ENCODE measurements at regions not wholly inside any gene's neighbourhood (a gene's known extent, or its start where the extent isn't known, plus 50 kb on each side); places are given as distances from the start of the nearest gene placed in this dataset.

DNA sequence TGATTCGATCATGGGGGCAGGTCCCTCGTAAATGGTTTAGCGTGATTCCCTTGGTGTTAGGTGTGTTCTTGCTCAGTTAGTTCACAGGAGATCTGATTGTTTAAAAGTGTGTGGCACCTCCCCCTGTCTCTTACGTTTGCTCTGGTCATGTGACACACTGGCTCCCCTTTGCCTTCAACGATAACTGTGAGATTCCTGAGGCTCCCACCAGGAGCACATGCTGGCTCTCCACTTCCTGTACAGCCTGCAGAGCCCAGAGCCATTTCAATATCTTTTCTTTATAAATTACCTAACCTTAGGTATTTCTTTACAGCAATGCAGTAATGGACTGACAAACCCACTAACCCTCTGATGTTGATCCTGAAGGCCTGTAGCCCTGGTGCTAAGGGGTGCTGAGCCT, 141.9 kb downstream of the FCRL5 start:
- 100% methylated on average over 3 of the region's 5 CpGs for WGBS (ENCODE audit: insufficient coverage, low lambda C conversion rate)
- Histone ChIP-seq H3K4me1 (ENCODE audit: control insufficient read depth, insufficient read depth, low read length) (no peaks in the 10 kb centered on the region), H3K27ac (ENCODE audit: low read length) (no peak overlapping the region), H3K27me3 (ENCODE audit: control insufficient read depth, insufficient read depth, low read length) (no peaks in the 10 kb centered on the region), H3K36me3 (ENCODE audit: control insufficient read depth, insufficient read depth, low read length) (no peaks in the 10 kb centered on the region), H3K4me3 (ENCODE audit: low read length) (no peak overlapping the region), H3K9me3 (ENCODE audit: control insufficient read depth, low read depth, low read length) (no peaks in the 10 kb centered on the region)
- DNase-seq, result no peak

DNA sequence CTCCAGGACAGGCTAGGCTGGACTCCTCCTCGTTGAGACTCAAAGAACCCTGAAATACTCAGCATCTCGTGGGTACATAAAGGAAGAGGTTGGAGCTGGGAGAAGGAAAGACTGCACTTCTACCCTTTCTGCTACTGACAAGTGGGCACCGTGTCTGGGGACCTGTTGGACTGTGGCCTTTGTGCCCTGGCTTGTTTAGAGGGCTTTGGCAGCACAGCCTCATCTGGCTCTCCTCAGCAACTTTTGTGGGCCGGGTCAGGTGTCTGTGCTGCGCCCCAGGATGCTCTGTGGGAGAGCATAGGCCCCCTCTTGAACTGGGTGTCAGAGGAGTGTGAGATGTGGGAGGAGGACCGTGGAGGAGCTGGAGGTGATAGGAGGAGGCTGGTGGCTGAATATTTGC, 142.4 kb downstream of the FCRL5 start:
- no peak for DNase-seq
- no CpG with 5 or more reads among the region's 6 CpGs for WGBS (ENCODE audit: insufficient coverage, low lambda C conversion rate)
- Histone ChIP-seq H3K9me3 (ENCODE audit: control insufficient read depth, low read depth, low read length) (no peaks in the 10 kb centered on the region), H3K27ac (ENCODE audit: low read length) (no peak overlapping the region), H3K4me3 (ENCODE audit: low read length) (no peak overlapping the region), H3K4me1 (ENCODE audit: control insufficient read depth, insufficient read depth, low read length) (no peaks in the 10 kb centered on the region), H3K27me3 (ENCODE audit: control insufficient read depth, insufficient read depth, low read length) (no peaks in the 10 kb centered on the region), H3K36me3 (ENCODE audit: control insufficient read depth, insufficient read depth, low read length) (no peaks in the 10 kb centered on the region)

DNA sequence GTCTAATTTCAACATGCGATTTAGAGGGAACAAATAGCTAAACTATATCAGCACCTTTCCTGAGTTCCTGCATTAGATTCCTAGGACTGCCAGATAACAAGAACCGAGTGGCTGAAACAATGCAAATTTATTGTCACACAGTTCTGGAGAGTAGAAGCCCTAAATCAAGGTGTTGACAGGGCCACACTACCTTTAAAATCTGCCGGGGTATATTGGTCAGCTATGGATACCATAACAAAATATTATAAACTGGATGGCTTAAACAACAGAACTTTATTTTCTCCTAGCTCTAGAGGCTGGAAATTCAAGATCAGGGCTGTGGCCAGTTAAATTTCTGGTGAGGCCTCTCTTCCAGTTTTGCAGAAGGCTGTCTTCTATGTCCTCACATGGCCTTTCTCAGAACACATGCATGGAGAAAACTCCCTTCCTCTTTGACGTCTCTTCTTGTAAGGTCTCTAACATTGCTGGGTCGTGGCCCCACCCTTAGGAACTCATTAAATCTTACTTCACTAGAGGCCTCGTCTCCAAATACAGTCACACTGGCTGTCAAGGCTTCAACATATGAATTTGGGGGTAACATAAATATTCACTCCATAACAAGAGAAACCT, 144.3 kb downstream of the FCRL5 start:
- Histone ChIP-seq H3K4me3 (ENCODE audit: low read length) (no peak overlapping the region), H3K27me3 (ENCODE audit: control insufficient read depth, insufficient read depth, low read length) (no peaks in the 10 kb centered on the region), H3K36me3 (ENCODE audit: control insufficient read depth, insufficient read depth, low read length) (no peaks in the 10 kb centered on the region), H3K4me1 (ENCODE audit: control insufficient read depth, insufficient read depth, low read length) (no peaks in the 10 kb centered on the region), H3K9me3 (ENCODE audit: control insufficient read depth, low read depth, low read length) (no peaks in the 10 kb centered on the region), H3K27ac (ENCODE audit: low read length) (no peak overlapping the region)
- DNase-seq, result no peak
- WGBS (ENCODE audit: insufficient coverage, low lambda C conversion rate), result no CpG with 5 or more reads among the region's 6 CpGs

DNA sequence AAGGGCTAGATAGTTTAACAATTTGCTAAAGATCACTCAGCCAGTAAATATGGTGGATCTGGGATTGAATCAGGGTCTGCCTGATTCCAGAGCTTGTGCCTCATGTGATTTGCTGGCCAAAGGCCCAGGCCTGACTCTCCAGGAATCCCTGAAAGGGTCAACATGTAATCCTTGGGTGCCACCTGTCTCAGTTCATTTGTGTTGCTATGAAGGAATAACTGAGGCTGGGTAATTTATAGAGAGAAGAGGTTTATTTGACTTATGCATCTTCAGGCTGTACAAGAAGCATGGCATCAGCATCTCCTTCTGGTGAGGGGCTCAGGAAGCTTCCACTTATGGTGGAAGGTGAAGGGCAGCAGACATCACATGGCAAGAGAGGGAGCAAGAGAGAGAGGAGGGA, 144.9 kb downstream of the FCRL5 start:
- Histone ChIP-seq H3K4me1 (ENCODE audit: control insufficient read depth, insufficient read depth, low read length) (no peaks in the 10 kb centered on the region), H3K27me3 (ENCODE audit: control insufficient read depth, insufficient read depth, low read length) (no peaks in the 10 kb centered on the region), H3K9me3 (ENCODE audit: control insufficient read depth, low read depth, low read length) (no peaks in the 10 kb centered on the region), H3K27ac (ENCODE audit: low read length) (no peak overlapping the region), H3K4me3 (ENCODE audit: low read length) (no peak overlapping the region), H3K36me3 (ENCODE audit: control insufficient read depth, insufficient read depth, low read length) (no peaks in the 10 kb centered on the region)
- no peak for DNase-seq

DNA sequence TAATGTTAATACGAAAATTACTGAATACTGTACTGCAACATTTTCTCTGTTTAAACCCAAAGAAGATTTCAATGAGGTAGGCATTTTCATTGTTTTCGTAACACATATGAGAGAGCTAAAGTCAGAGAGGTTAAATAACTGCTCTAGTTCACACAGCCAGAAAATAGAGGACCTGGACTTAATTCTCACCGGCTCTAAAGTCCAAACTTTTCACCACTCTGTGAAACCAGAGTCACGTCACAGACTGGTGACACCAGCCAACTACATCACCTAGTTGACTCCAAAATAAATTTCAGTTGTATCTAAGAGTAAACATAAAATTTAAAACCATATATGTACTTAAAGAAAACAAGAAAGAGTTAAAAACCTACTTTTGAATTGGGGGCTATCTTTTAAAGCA, 146.7 kb downstream of the FCRL5 start:
- WGBS (ENCODE audit: insufficient coverage, low lambda C conversion rate), result no CpG with 5 or more reads among the region's 4 CpGs
- no peaks in the 10 kb centered on the region for H3K4me1 ChIP-seq (ENCODE audit: control insufficient read depth, insufficient read depth, low read length)
- no peak overlapping the region for H3K4me3 ChIP-seq (ENCODE audit: low read length)
- no peaks in the 10 kb centered on the region for H3K36me3 ChIP-seq (ENCODE audit: control insufficient read depth, insufficient read depth, low read length)
- H3K9me3 ChIP-seq (ENCODE audit: control insufficient read depth, low read depth, low read length), result no peaks in the 10 kb centered on the region
- H3K27me3 ChIP-seq (ENCODE audit: control insufficient read depth, insufficient read depth, low read length), result no peaks in the 10 kb centered on the region
- no peak for DNase-seq
- no peak overlapping the region for H3K27ac ChIP-seq (ENCODE audit: low read length)

DNA sequence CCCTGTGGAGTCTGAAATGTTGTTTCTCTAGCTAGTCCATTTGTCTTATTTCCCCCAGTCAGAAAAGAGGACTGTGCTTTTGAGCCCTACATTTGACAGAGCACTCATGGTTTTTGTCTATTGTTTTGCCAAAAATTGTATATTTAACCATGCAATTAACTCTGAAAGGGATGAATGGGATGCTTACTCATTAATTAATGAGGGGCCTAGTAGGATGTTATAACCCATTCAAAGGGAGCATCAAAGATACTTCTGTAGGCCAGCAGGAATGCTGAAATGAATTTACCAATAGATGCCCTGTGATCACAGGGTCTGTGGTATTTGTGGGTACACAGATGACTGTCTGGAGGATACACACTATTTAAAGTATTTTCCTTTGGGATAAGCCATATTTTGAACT, 147.7 kb downstream of the FCRL5 start:
- no peaks in the 10 kb centered on the region for H3K9me3 ChIP-seq (ENCODE audit: control insufficient read depth, low read depth, low read length)
- no peaks in the 10 kb centered on the region for H3K4me1 ChIP-seq (ENCODE audit: control insufficient read depth, insufficient read depth, low read length)
- H3K36me3 ChIP-seq (ENCODE audit: control insufficient read depth, insufficient read depth, low read length), result no peaks in the 10 kb centered on the region
- no peak overlapping the region for H3K4me3 ChIP-seq (ENCODE audit: low read length)
- DNase-seq, result no peak
- no peak overlapping the region for H3K27ac ChIP-seq (ENCODE audit: low read length)
- no peaks in the 10 kb centered on the region for H3K27me3 ChIP-seq (ENCODE audit: control insufficient read depth, insufficient read depth, low read length)

DNA sequence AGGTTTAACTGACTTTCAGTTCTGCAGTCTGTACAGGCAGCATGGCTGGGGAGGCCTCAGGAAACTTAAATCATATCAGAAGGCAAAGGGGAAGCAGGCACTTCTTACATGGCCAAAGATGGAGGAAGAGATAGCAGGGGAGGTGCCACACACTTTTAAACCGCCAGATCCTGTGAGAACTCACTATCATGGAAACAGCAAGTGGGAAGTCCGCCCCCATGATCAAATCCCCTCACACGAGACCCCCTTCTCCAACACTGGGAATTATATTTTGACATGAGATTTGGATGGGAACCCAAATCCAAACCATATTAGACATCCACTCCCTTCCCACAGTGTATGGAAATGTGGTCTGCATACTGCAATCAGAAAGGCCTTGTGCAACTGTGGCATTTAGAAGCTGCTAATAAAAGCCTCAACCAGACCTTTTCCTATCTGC, 148.2 kb downstream of the FCRL5 start:
- no peak for DNase-seq
- H3K9me3 ChIP-seq (ENCODE audit: control insufficient read depth, low read depth, low read length), result no peaks in the 10 kb centered on the region
- H3K4me1 ChIP-seq (ENCODE audit: control insufficient read depth, insufficient read depth, low read length), result no peaks in the 10 kb centered on the region
- H3K4me3 ChIP-seq (ENCODE audit: low read length), result no peak overlapping the region
- 70% methylated on average over 2 of the region's 3 CpGs for WGBS (ENCODE audit: insufficient coverage, low lambda C conversion rate)
- H3K36me3 ChIP-seq (ENCODE audit: control insufficient read depth, insufficient read depth, low read length), result no peaks in the 10 kb centered on the region
- H3K27me3 ChIP-seq (ENCODE audit: control insufficient read depth, insufficient read depth, low read length), result no peaks in the 10 kb centered on the region
- H3K27ac ChIP-seq (ENCODE audit: low read length), result no peak overlapping the region

DNA sequence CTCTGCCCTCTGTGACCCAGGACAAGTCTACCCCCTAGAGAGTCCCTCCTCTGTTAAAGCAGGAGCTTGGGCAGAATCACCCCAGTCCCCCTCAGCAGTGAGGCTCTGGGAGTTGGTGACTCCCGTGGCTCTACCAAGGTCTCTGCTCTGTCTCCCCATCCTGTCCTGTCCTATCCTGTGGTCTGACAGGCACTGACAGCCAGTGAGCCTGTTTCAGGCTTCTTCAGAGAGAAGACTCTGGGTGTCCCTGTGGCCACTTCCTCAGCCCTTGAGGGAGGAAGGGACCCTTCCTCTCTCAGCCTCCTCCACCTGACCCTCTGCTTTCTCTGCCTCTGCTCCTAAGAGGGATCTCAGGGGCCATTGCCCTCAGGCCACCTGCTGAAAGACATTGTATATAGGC, 148.7 kb downstream of the FCRL5 start:
- Histone ChIP-seq H3K4me3 (ENCODE audit: low read length) (no peak overlapping the region), H3K27ac (ENCODE audit: low read length) (no peak overlapping the region), H3K27me3 (ENCODE audit: control insufficient read depth, insufficient read depth, low read length) (no peaks in the 10 kb centered on the region), H3K4me1 (ENCODE audit: control insufficient read depth, insufficient read depth, low read length) (no peaks in the 10 kb centered on the region), H3K9me3 (ENCODE audit: control insufficient read depth, low read depth, low read length) (no peaks in the 10 kb centered on the region), H3K36me3 (ENCODE audit: control insufficient read depth, insufficient read depth, low read length) (no peaks in the 10 kb centered on the region)
- no CpG with 5 or more reads among the region's 1 CpG for WGBS (ENCODE audit: insufficient coverage, low lambda C conversion rate)
- DNase-seq, result no peak

DNA sequence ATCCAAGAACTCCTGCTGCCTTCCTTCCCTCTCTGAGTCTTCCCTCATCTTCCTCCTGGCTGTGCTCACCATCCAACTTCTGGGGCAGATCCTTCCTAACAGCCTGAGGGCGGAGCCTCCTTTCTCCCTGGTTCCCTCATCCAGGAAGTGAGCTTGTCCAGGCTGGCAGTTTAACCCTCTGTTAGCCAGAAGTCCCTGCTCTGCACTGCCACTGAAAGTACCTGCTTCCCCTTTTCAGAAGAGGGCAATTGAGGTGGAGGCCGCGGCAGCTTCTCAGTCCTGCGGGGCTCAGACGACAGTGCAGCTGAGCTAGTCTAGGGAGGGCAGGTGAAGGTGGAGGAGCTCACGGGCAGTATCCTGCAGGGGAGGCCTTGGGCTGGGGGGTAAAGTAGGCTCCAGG, 149.1 kb downstream of the FCRL5 start:
- Histone ChIP-seq H3K4me3 (ENCODE audit: low read length) (no peak overlapping the region), H3K27me3 (ENCODE audit: control insufficient read depth, insufficient read depth, low read length) (no peaks in the 10 kb centered on the region), H3K27ac (ENCODE audit: low read length) (no peak overlapping the region), H3K4me1 (ENCODE audit: control insufficient read depth, insufficient read depth, low read length) (no peaks in the 10 kb centered on the region), H3K9me3 (ENCODE audit: control insufficient read depth, low read depth, low read length) (no peaks in the 10 kb centered on the region), H3K36me3 (ENCODE audit: control insufficient read depth, insufficient read depth, low read length) (no peaks in the 10 kb centered on the region)
- no CpG with 5 or more reads among the region's 6 CpGs for WGBS (ENCODE audit: insufficient coverage, low lambda C conversion rate)
- DNase-seq, result peak in 1 of 2 donors; percentile 11

DNA sequence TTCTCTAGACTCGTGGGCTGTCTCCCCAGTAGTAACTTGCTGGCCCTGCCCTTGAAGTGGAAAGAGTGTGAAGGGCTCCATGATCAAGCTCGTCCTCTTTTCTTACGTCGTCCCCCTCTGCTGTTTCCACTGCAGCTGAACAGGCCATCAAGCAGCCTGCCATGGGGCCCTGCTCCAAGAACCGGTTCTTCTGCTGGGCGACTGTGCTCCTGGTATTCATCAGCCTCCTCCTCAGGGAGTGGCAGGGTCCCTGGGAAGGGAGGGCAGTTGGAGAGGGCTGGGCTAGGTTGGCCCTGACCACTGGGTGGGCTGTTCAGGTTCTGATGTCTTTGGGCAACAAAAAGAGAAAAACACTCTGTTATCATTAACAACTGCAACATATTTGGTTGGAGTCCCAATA, 151.5 kb downstream of the FCRL5 start:
- peak in 1 of 2 donors; percentile 9 for DNase-seq
- Histone ChIP-seq H3K27ac (ENCODE audit: low read length) (no peak overlapping the region), H3K4me1 (ENCODE audit: control insufficient read depth, insufficient read depth, low read length) (no peaks in the 10 kb centered on the region), H3K4me3 (ENCODE audit: low read length) (no peak overlapping the region), H3K36me3 (ENCODE audit: control insufficient read depth, insufficient read depth, low read length) (no peaks in the 10 kb centered on the region), H3K9me3 (ENCODE audit: control insufficient read depth, low read depth, low read length) (no peaks in the 10 kb centered on the region), H3K27me3 (ENCODE audit: control insufficient read depth, insufficient read depth, low read length) (no peaks in the 10 kb centered on the region)
- WGBS (ENCODE audit: insufficient coverage, low lambda C conversion rate), result no CpG with 5 or more reads among the region's 6 CpGs

DNA sequence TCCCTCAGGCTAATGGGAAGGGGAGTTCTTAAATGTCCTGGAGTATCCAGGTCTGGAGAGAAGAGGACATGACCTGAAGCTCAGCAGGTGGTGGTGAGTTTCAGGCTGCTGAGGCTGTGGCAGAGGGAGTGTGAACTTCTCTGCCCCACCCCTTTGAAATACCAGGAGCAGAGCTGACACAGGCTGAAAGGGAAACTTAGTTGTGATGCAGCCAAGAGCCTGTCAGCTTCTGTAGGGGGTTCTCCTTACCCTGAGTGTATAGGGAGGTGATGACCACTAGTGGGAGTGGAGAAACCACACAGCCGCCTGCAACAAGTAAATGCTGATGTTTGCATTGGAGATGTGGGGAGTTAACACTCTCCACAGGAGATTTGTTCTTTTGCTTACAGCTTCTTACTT, 152.3 kb downstream of the FCRL5 start:
- H3K36me3 ChIP-seq (ENCODE audit: control insufficient read depth, insufficient read depth, low read length), result no peaks in the 10 kb centered on the region

More for the DNA sequence above, 152.3 kb downstream of the FCRL5 start:
- peak in 1 of 2 donors; percentile 12 for DNase-seq
- Histone ChIP-seq H3K4me3 (ENCODE audit: low read length) (no peak overlapping the region), H3K27me3 (ENCODE audit: control insufficient read depth, insufficient read depth, low read length) (no peaks in the 10 kb centered on the region), H3K9me3 (ENCODE audit: control insufficient read depth, low read depth, low read length) (no peaks in the 10 kb centered on the region), H3K4me1 (ENCODE audit: control insufficient read depth, insufficient read depth, low read length) (no peaks in the 10 kb centered on the region), H3K27ac (ENCODE audit: low read length) (no peak overlapping the region)
- WGBS (ENCODE audit: insufficient coverage, low lambda C conversion rate), result no CpG with 5 or more reads among the region's 1 CpG
